ENCODE measurements at regions not wholly inside any gene's neighbourhood (a gene's known extent, or its start where the extent isn't known, plus 50 kb on each side); places are given as distances from the start of the nearest gene placed in this dataset.

GRCh38 chrX:39725928-39726619 is 371.7 kb downstream of the BCOR start:
- DNase-seq: no peak

- no peak for DNase-seq
Observed at GRCh38 chrX:39726771-39727170, 371.0 kb downstream of the BCOR start.

- DNase-seq: no peak
Observed at GRCh38 chrX:39728025-39728424, 369.7 kb downstream of the BCOR start.

DNA sequence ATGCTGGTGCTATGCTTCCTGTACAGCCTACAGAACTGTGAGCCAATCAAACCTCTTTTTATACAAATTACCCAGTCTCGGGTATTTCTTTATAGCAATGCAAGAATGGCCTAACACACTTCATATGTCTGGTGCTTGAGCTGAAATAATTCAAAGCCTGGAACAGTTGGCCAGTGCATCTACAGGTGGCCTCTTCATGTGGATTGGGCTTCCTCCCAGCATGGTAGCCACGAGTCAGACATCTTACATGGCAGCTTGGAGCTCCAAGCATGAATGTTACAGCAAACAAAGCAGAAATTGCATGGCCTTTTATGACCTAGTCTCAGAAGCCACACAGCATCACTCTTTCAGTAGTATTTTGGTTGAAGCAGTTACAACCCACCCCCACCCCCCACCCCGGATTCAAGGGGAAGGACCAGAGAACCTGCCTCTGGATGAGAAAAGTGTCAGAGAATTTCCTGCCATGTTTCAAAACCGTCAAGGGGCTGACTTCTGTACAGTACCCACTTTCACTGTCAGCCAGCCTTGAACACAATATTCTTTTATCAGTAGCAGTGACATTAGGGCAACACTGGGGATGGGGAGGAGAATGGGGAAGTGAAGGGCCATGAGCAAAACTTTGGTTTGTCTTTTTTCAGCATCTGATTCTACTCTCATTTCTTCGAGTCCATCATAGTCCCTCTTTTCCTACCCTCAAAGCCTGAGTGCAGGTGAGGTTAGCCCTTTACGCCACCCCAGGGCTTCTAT is 368.7 kb downstream of the BCOR start:
- DNase-seq: no peak

DNA sequence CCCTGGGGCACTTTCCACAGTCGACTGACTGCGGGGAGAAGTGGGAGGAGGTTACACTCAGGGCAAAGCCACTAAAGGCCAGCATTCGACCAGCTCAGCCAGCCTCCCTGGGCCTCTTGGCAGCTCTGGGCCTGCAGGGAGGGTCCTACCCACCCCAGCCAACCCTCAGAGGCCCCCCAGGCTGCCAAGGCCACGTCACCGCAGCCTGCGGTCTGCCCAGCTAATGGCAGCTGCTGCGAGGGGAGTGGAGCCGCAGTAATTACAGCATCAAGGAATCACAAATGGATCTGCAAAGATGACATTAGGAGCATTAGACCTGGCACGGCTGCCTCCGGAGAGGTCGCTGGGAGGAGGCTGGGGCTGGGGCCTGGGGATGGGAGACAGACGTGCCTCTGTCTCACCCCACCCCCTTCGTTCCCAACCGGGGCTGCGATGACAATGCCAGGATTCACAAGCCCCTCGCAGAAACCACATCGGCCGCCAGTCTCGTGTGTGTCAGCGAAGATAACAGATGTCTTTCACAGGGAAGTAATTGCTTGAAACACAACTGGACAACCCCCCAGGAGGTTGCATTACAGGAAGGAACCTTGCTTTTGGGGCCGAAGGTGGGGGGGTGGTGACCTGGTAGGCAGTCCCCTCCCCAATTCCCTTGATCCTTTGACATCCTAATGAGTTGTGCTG is 367.6 kb downstream of the BCOR start:
- no peak for DNase-seq

- DNase-seq: peak; percentile 60
Observed at GRCh38 chrX:39730662-39731329, 367.0 kb downstream of the BCOR start.

DNA sequence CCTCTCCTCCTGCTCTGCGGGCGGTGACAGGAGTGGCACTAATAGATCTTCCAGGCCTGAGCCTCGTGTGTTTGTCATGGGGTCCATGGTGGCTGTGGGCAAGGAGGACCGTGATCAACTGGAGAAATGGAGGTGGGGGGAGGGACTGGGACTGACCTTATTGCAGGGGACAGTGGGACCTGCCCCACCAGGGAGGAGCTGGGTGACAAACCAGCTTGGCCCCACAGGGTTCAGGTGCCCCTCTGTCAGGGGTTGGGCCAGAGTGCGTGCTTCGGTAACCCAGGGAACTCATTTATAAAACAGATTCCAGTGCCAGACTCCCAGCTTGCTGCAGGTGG is 366.5 kb downstream of the BCOR start:
- no peak for DNase-seq

DNA sequence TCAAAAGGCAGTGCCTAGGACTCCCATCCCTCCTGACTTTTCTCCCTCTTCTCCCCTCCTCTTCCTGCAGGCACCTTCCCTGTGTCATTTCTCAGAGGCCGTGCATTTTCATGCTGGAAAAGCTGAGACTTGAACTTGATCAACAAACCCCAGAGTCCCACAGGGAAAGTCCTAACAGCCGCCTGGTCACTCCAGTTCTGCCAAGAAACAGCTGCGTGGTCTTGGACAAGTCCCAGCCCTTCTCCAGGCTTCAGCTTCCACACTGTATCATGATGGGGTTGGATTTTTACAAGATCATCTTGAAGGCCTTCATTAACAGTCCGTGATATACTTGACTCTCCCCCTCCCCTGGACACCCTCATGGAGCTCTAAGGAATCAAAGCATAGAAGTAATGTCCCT is 366.0 kb downstream of the BCOR start:
- DNase-seq: no peak

DNA sequence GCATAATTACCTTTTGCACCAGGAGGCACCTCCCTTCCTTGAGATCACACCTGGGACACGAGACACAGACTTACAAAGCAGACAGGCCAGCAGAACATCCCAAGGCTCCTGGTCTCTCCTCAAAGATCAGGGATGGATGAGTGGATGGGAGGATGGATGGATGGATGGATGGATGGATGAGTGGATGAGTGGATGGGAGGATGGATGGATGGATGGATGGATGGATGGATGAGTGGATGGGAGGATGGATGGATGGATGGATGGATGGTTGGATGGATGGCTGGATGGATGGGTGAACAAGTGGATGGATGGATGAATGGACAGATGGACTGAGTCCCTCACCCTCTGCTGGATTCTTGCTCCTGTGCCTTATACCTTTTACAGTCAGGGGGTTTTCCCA is 364.0 kb downstream of the BCOR start:
- no peak for DNase-seq

DNA sequence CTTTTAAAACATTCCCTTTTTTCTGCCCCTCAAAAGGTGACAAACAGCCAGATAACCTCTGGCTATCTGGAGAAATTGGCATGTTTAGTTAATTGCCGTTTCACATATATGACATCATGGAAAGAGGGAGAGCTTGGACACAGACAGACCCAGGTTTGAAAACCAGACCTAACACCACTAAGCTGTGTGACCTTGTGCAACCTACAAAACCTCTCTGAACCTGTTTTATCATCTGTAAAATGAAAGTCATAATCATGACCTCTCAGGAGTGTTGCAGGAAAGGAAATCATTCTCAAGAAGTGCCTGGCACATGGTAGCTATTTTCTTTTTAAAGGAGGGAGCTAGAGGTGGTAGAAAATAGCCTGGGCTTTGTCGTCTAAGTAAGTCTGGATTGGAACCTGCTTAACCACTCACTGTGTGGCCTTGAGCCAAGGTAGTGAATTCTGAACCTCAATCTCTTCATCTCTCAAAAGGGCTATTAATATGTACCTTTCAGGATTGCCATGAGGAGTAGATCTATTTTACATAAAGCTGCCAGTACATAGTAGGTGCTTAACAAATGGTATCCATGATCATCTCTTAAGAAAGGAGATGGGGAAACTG is 363.5 kb downstream of the BCOR start:
- DNase-seq: no peak

- DNase-seq: no peak
Observed at GRCh38 chrX:39736216-39737211, 361.2 kb downstream of the BCOR start.

DNA sequence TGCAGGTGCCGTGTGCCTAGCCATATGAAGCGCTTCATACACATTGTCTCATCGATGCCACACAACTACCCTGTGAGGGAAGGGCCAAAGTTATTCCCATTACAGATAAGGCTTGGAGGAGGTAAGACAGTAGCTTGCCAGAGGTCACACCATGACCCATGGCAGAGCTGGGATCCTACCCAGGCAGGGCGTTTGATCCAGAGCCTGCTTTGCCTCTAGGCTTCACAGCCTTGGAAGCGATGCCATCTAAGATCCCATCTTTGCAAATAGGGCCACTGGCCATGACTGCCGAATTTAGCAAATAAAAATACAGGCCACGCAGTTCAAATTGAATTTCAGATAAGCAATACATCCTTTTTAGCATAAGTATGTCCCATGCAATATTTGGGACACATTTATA is 358.2 kb downstream of the BCOR start:
- no peak for DNase-seq

- no peak for DNase-seq
Observed at GRCh38 chrX:39740078-39740477, 357.7 kb downstream of the BCOR start.

DNA sequence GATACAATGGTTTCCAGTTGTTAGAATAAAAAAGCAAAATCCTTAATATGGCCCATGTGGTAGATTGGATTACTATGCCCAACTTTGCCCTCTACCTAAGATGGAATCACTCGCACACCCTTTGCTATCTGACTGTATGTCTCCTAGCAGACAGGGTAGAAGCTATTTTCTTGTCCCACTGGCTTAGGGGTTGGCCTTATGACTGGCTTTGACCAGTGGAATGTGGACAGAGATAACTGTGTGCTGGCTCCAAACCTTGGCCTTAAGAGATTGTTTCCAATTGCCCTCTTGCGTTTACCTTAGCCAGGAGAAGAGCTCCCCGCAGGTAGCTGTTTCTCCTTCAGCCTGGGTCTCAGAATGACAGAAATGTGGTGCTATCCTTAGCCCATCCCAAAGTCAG is 355.9 kb downstream of the BCOR start:
- DNase-seq: no peak

DNA sequence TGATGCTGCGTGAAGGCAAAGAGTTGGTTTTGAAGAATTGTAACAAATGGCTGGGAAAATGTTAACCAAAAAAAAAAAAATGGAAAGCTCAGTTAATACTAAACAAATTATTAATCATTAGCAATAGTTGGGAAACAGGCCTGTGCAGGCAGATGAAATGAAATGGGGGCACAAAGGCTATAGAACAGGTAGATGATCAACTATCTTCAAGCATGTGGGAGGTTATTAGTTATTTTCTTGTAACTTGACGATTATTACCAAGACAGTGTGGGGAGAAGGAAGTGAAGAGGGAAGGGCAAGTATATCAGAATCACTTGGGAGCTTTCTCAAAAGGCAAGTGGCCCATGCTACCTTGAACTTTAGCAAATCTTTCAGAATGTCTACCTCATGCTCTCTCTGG is 351.9 kb downstream of the BCOR start:
- DNase-seq: no peak

DNA sequence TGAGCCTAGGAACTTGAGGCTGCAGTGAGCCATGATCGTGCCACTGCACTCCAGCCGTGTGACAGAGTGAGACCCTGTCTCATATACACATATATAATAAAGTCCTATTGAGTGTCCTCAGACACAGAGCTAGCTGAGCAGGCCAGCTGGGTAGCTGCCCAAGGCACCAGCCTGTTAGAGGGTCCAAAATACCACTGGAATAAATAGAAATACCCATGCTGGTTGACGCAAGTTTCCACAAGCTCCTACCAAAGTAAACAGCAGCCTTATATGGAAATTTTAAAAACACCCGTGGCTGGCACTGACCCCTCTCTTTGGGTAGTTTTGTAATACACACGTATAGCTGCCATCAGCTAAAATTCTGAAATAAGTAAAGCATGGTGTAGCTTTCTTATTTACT is 348.6 kb downstream of the BCOR start:
- no peak for DNase-seq

- DNase-seq: no peak
Observed at GRCh38 chrX:39749728-39750127, 348.0 kb downstream of the BCOR start.

- DNase-seq: no peak
Observed at GRCh38 chrX:39750256-39750790, 347.4 kb downstream of the BCOR start.

DNA sequence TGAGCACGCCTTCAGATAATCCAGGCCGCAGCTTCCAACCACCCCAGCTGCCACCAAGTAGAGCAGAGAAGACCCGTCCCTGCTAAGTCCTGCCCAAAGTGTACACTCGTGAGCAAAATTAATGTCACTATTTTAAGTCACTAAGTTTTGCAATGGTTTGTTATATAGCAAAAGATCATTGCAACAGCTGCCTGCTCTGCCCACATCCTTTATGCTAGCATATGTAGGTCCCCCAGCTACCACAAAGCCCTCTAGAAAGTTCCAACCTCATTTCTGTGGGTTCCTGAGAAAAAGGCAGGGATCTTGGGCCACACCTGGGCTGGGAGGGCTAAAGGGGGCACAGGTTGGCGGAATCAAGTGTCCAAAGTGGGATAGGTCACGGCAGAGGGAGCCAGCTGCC is 346.9 kb downstream of the BCOR start:
- no peak for DNase-seq

DNA sequence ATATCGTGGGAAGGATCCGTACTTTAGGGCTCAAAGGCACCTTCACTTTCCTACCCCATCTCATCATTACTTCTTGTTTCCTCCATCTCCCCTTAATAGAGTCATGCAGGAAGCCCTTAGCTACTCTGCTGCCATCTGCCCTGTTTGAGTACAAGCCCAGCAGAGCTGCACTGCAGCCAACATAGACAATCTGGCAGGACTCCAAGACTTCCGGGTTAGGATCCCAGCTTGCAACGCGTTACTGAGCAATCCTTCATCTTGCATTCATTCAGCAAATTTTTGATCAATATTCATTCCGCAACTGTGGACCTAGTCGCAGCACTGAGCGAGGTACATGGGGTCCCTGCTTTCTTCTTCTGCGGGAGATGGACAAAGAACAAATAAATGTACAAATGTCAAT is 344.9 kb downstream of the BCOR start:
- DNase-seq: no peak

GRCh38 chrX:39753293-39753996 is 344.3 kb downstream of the BCOR start:
- DNase-seq: no peak

Data from CD4-positive, alpha-beta T cell treated with Interleukin-10 for 1 hour (primary cell).